IMR-90 (cell line): ENCODE measurements at regions not wholly inside any gene's neighbourhood (a gene's known extent, or its start where the extent isn't known, plus 50 kb on each side); places are given as distances from the start of the nearest gene placed in this dataset.

ENCODE experiments used
- ATAC-seq: fragments of 200-7000 bp; cut with Tn5 transposase; 2 replicates; pipeline ENCODE4 v1.9.1; 2020; ENCODE audit warnings: low read depth, mild to moderate bottlenecking, moderate library complexity
- BruUV-seq: library from RNA; stranded (reverse); fragments of 400-500 nt; replicated peaks from 2 replicates; lab custom pipeline; 2021; lab: Mats Ljungman, UMichigan
- CTCF ChIA-PET: fragments of 300-600 bp; formaldehyde crosslinking; extraction: SDS; loops from one replicate; lab custom pipeline; 2021; ENCODE audit warnings: antibody characterized with exemption; lab: Yijun Ruan, JAX
- POLR2A ChIA-PET: fragments of 300-600 bp; sonication (Branson Sonifier 250); formaldehyde crosslinking; loops from one replicate; lab custom pipeline; 2022; ENCODE audit warnings: antibody characterized with exemption; ENCODE audit not compliant: unreplicated experiment; lab: Charles Lee
- DNase-seq: peaks from one replicate; pipeline ENCODE4 v3.0.0; 2013
- H2AFZ ChIP-seq: replicated peaks from 2 replicates; pipeline ENCODE3; 2013; ENCODE audit warnings: low read length, mild to moderate bottlenecking; ENCODE audit not compliant: poor library complexity
- H2AK5ac ChIP-seq: 2 replicates; pipeline ENCODE4 v1.6.1; 2013; ENCODE audit warnings: low read depth, low read length, inconsistent platforms
- H2AK9ac ChIP-seq: replicated peaks from 2 replicates; pipeline ENCODE3; 2013; ENCODE audit warnings: mild to moderate bottlenecking, low read depth, low read length, moderate library complexity; ENCODE audit not compliant: poor library complexity
- H2BK120ac ChIP-seq: 2 replicates; pipeline ENCODE4 v1.6.1; 2013; ENCODE audit warnings: low read depth, low read length, inconsistent platforms
- H2BK15ac ChIP-seq: 3 replicates; pipeline ENCODE4 v1.6.1; 2013; ENCODE audit warnings: low read depth, low read length, inconsistent platforms
- H2BK20ac ChIP-seq: 2 replicates; pipeline ENCODE4 v1.6.1; 2013; ENCODE audit warnings: low read depth, mild to moderate bottlenecking, inconsistent platforms, low read length, moderate library complexity
- H2BK5ac ChIP-seq: 2 replicates; pipeline ENCODE4 v1.6.1; 2013; ENCODE audit warnings: mild to moderate bottlenecking, low read depth, low read length, inconsistent platforms; ENCODE audit not compliant: poor library complexity, severe bottlenecking
- H3K14ac ChIP-seq: replicated peaks from 2 replicates; pipeline ENCODE4 v1.6.1; 2013; ENCODE audit warnings: low read depth, low read length, inconsistent platforms
- H3K18ac ChIP-seq: 2 replicates; pipeline ENCODE4 v1.6.1; 2013; ENCODE audit warnings: low read depth, low read length, control low read depth
- H3K23ac ChIP-seq: 2 replicates; pipeline ENCODE4 v1.6.1; 2013; ENCODE audit warnings: low read depth, low read length, inconsistent platforms
- H3K27ac ChIP-seq: 2 replicates; pipeline ENCODE4 v1.5.1; 2013; ENCODE audit warnings: mild to moderate bottlenecking, control low read depth, low read length; ENCODE audit not compliant: insufficient read depth
- H3K27me3 ChIP-seq: 2 replicates; pipeline ENCODE4 v1.6.1; 2013; ENCODE audit warnings: low read length; ENCODE audit not compliant: control insufficient read depth, insufficient read depth
- H3K36me3 ChIP-seq: 2 replicates; pipeline ENCODE4 v1.6.1; 2013; ENCODE audit warnings: low read length, mixed read lengths; ENCODE audit not compliant: control insufficient read depth, insufficient read depth
- H3K4ac ChIP-seq: 2 replicates; pipeline ENCODE4 v1.6.1; 2013; ENCODE audit warnings: low read depth, low read length, inconsistent platforms
- H3K4me1 ChIP-seq: 2 replicates; pipeline ENCODE4 v1.6.1; 2013; ENCODE audit warnings: low read length, mixed read lengths; ENCODE audit not compliant: control insufficient read depth, insufficient read depth
- H3K4me2 ChIP-seq: 2 replicates; pipeline ENCODE4 v1.6.1; 2013; ENCODE audit warnings: low read depth, mild to moderate bottlenecking, control low read depth, low read length, moderate library complexity
- H3K4me3 ChIP-seq: 2 replicates; pipeline ENCODE4 v1.5.1; 2013; ENCODE audit warnings: low read depth, mild to moderate bottlenecking, control low read depth, low read length, moderate library complexity; ENCODE audit not compliant: insufficient read depth
- H3K56ac ChIP-seq: 2 replicates; pipeline ENCODE4 v1.6.1; 2013; ENCODE audit warnings: low read length, inconsistent platforms; ENCODE audit not compliant: insufficient read depth; ENCODE audit errors: extremely low read depth
- H3K79me1 ChIP-seq, 2 experiments: 2 replicates each; pipeline ENCODE4 v1.6.1; 2013; ENCODE audit warnings: low read length in 2 of 2, inconsistent platforms in 1 of 2, low read depth in 1 of 2
- H3K9ac ChIP-seq: 2 replicates; pipeline ENCODE4 v1.6.1; 2013; ENCODE audit warnings: low read depth, low read length, control low read depth
- H3K9me1 ChIP-seq: 2 replicates; pipeline ENCODE4 v1.6.1; 2013; ENCODE audit warnings: low read length, inconsistent platforms; ENCODE audit not compliant: insufficient read depth
- H3K9me3 ChIP-seq: 2 replicates; pipeline ENCODE4 v1.6.1; 2013; ENCODE audit warnings: low read length; ENCODE audit not compliant: control insufficient read depth, insufficient read depth
- H4K20me1 ChIP-seq: 2 replicates; pipeline ENCODE4 v1.6.1; 2013; ENCODE audit warnings: low read length, inconsistent platforms; ENCODE audit not compliant: insufficient read depth
- H4K5ac ChIP-seq: 2 replicates; pipeline ENCODE4 v1.6.1; 2013; ENCODE audit warnings: mild to moderate bottlenecking, low read depth, low read length, control low read depth
- H4K8ac ChIP-seq, 2 experiments: 2 replicates each; pipeline ENCODE4 v1.6.1; 2013; ENCODE audit warnings: low read depth in 2 of 2, low read length in 2 of 2, control low read depth in 1 of 2, inconsistent platforms in 1 of 2
- H4K91ac ChIP-seq: 2 replicates; pipeline ENCODE4 v1.6.1; 2013; ENCODE audit warnings: low read depth, low read length, inconsistent platforms; ENCODE audit not compliant: insufficient read depth
- FOS ChIP-seq: fragments of 150-350 bp; IDR thresholded peaks from 2 replicates; pipeline ENCODE4 v1.6.1; 2016; ENCODE audit warnings: low read depth, low read length
- MAFK ChIP-seq: IDR thresholded peaks from 2 replicates; pipeline ENCODE4 v1.6.1; 2012; ENCODE audit warnings: low read depth, low read length, improper control_type of control experiment
- MXI1 ChIP-seq: IDR thresholded peaks from 2 replicates; pipeline ENCODE4 v1.6.1; 2012; ENCODE audit warnings: low read depth, mild to moderate bottlenecking, low read length, moderate library complexity, borderline replicate concordance
- NFE2L2 ChIP-seq: fragments of 150-350 bp; IDR thresholded peaks from 2 replicates; pipeline ENCODE4 v1.6.1; 2016; ENCODE audit warnings: low read depth, mild to moderate bottlenecking, low read length
- POLR2A ChIP-seq: IDR thresholded peaks from 2 replicates; pipeline ENCODE4 v1.6.1; 2012; ENCODE audit warnings: mild to moderate bottlenecking, low read depth, low read length
- RAD21 ChIP-seq: IDR thresholded peaks from 2 replicates; pipeline ENCODE4 v1.6.1; 2012; ENCODE audit warnings: low read length, improper control_type of control experiment
- RCOR1 ChIP-seq: IDR thresholded peaks from 2 replicates; pipeline ENCODE4 v1.6.1; 2012; ENCODE audit warnings: mild to moderate bottlenecking, low read length, improper control_type of control experiment; ENCODE audit not compliant: insufficient replicate concordance
- RFX5 ChIP-seq: IDR thresholded peaks from 2 replicates; pipeline ENCODE4 v1.8.0; 2012; ENCODE audit warnings: low read depth, mild to moderate bottlenecking, low read length, moderate library complexity
- SMC3 ChIP-seq: fragments of 150-350 bp; IDR thresholded peaks from 2 replicates; pipeline ENCODE4 v1.6.1; 2016; ENCODE audit warnings: low read depth, mild to moderate bottlenecking, antibody characterized with exemption, low read length, moderate library complexity
- WGBS, 2 experiments: methylation state at CpG; one replicate each; pipeline versions ENCODE4 v1.1.5 to v1.1.7; 2013; ENCODE audit warnings: missing lambda C conversion rate in 2 of 2; ENCODE audit not compliant: insufficient read length in 1 of 2; ENCODE audit errors: extremely low coverage in 2 of 2; 5-methylcytosine and 5-hydroxymethylcytosine counted together
- dilution Hi-C: fragments of 300-500 bp; cut with HindIII; formaldehyde crosslinking; loops from one replicate; pipeline ENCODE4 v1.14.3; 2018; ENCODE audit warnings: low sequenced_read_pairs; ENCODE audit not compliant: unreplicated experiment
- in situ Hi-C: fragments of 300-500 bp; cut with MboI; formaldehyde crosslinking; loops from 3 replicates; pipeline ENCODE4 v1.14.3; 2019; ENCODE audit warnings: low sequenced_read_pairs, inconsistent platforms, mixed read lengths
- intact Hi-C: fragments of 100-400 bp; cut with micrococcal nuclease; formaldehyde crosslinking; loops from 2 replicates; pipeline ENCODE4 v1.10.0; 2022
- TF ChIP-seq, protein P1 (sequence below): conservative IDR thresholded peaks from 2 replicates; pipeline ENCODE4 v1.5.1; 2012; ENCODE audit warnings: mild to moderate bottlenecking, low read depth, low read length, improper control_type of control experiment
- TF ChIP-seq, protein P2 (sequence below): fragments of 150-350 bp; IDR thresholded peaks from 2 replicates; pipeline ENCODE4 v1.6.1; 2016; ENCODE audit warnings: low read depth, mild to moderate bottlenecking, low read length, moderate library complexity, borderline replicate concordance

DNA sequence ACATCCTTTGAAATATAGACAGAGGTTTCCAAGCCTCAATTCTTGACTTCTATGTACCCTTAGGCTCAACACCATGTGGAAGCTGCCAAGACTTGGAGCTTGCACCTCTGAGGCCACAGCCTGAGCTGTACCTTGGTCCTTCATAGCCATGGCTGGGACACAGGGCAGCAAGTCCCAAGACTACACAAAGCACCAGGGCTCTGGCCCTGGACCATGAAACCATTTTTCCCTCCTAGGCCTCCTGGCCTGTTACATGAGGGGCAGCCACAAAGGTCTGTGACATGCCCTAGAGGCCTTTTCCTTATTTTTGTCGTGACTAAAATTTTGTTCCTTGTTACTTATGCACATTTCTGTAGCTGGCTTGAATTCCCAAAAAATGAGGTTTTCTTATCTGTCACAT lies 953.1 kb upstream of the ADGRL4 start:
- no peak overlapping the region for H3K4me2 ChIP-seq
- no peak overlapping the region for H2BK20ac ChIP-seq
- intact Hi-C loops (no loop called here), in situ Hi-C loops (no loop called here), dilution Hi-C loops (no loop called here)
- POLR2A ChIA-PET = no interaction called here
- DNase-seq (no peak), ATAC-seq (no peak)
- no peak overlapping the region for H3K4ac ChIP-seq
- H3K14ac ChIP-seq = no peak overlapping the region
- no peaks in the 10 kb centered on the region for H3K79me1 ChIP-seq
- H3K9ac ChIP-seq = no peak overlapping the region
- BruUV-seq = no TSS peak
- H4K8ac ChIP-seq = no peak overlapping the region
- no peak overlapping the region for H3K18ac ChIP-seq
- no peak overlapping the region for H4K5ac ChIP-seq
- H3K27ac ChIP-seq = no peak overlapping the region
- no peaks in the 10 kb centered on the region for H3K9me1 ChIP-seq
- no peak overlapping the region for H2BK5ac ChIP-seq
- no peak overlapping the region for H2AK5ac ChIP-seq
- TF ChIP-seq, protein P1, sequence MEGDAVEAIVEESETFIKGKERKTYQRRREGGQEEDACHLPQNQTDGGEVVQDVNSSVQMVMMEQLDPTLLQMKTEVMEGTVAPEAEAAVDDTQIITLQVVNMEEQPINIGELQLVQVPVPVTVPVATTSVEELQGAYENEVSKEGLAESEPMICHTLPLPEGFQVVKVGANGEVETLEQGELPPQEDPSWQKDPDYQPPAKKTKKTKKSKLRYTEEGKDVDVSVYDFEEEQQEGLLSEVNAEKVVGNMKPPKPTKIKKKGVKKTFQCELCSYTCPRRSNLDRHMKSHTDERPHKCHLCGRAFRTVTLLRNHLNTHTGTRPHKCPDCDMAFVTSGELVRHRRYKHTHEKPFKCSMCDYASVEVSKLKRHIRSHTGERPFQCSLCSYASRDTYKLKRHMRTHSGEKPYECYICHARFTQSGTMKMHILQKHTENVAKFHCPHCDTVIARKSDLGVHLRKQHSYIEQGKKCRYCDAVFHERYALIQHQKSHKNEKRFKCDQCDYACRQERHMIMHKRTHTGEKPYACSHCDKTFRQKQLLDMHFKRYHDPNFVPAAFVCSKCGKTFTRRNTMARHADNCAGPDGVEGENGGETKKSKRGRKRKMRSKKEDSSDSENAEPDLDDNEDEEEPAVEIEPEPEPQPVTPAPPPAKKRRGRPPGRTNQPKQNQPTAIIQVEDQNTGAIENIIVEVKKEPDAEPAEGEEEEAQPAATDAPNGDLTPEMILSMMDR = no peak
- TF ChIP-seq SMC3 (no peak), RAD21 (no peak), RFX5 (no peak), RCOR1 (no peak), MXI1 (no peak), FOS (no peak), NFE2L2 (no peak), POLR2A (no peak), MAFK (no peak)
- TF ChIP-seq, protein P2, sequence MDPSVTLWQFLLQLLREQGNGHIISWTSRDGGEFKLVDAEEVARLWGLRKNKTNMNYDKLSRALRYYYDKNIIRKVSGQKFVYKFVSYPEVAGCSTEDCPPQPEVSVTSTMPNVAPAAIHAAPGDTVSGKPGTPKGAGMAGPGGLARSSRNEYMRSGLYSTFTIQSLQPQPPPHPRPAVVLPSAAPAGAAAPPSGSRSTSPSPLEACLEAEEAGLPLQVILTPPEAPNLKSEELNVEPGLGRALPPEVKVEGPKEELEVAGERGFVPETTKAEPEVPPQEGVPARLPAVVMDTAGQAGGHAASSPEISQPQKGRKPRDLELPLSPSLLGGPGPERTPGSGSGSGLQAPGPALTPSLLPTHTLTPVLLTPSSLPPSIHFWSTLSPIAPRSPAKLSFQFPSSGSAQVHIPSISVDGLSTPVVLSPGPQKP = no peak
- no peak overlapping the region for H2AK9ac ChIP-seq
- no peaks in the 10 kb centered on the region for H3K9me3 ChIP-seq
- CTCF ChIA-PET = no interaction called here
- H4K20me1 ChIP-seq = no peaks in the 10 kb centered on the region
- H3K23ac ChIP-seq = no peak overlapping the region
- H2AFZ ChIP-seq = no peak overlapping the region
- H2BK120ac ChIP-seq = no peak overlapping the region
- H3K36me3 ChIP-seq = no peaks in the 10 kb centered on the region
- H3K27me3 ChIP-seq = no peaks in the 10 kb centered on the region
- H2BK15ac ChIP-seq = no peak overlapping the region
- no peak overlapping the region for H3K56ac ChIP-seq
- H4K91ac ChIP-seq = no peak overlapping the region
- H3K4me1 ChIP-seq = no peaks in the 10 kb centered on the region
- no CpG with 5 or more reads among the region's 1 CpG for WGBS, 2 experiments
- H3K4me3 ChIP-seq = no peak overlapping the region
